Astrocyte (in vitro differentiated cells and primary cell): ENCODE measurements at regions not wholly inside any gene's neighbourhood (a gene's known extent, or its start where the extent isn't known, plus 50 kb on each side); places are given as distances from the start of the nearest gene placed in this dataset.

Experiments
- DNase-seq: peaks from one replicate; pipeline ENCODE4 v3.0.0-alpha.2; 2010; ENCODE audit warnings: low read depth
- FAIRE-seq: peaks from 2 replicates; lab custom pipeline; 2011; peaks lifted over from hg19 to GRCh38; lab: Jason Lieb, UNC
- H2AFZ ChIP-seq: 2 replicates; pipeline ENCODE4 v1.6.0; 2012; ENCODE audit warnings: low read depth, low read length, inconsistent platforms
- H3K27ac ChIP-seq: 2 replicates; pipeline ENCODE4 v1.5.1; 2011; ENCODE audit warnings: low read depth, low read length, inconsistent platforms
- H3K27me3 ChIP-seq: 2 replicates; pipeline ENCODE4 v1.6.0; 2011; ENCODE audit warnings: low read length, inconsistent platforms; ENCODE audit not compliant: insufficient read depth
- H3K36me3 ChIP-seq: 2 replicates; pipeline ENCODE4 v1.5.1; 2011; ENCODE audit warnings: low read length, inconsistent platforms; ENCODE audit not compliant: insufficient read depth
- H3K4me1 ChIP-seq: 2 replicates; pipeline ENCODE4 v1.5.1; 2011; ENCODE audit warnings: low read length, inconsistent platforms; ENCODE audit not compliant: insufficient read depth
- H3K4me2 ChIP-seq: 2 replicates; pipeline ENCODE4 v1.6.0; 2012; ENCODE audit warnings: low read length, inconsistent platforms
- H3K4me3 ChIP-seq: 2 replicates; pipeline ENCODE4 v1.5.1; 2011; ENCODE audit warnings: low read depth, mild to moderate bottlenecking, low read length, inconsistent platforms; ENCODE audit not compliant: insufficient read depth
- H3K79me2 ChIP-seq: 2 replicates; pipeline ENCODE4 v1.6.0; 2012; ENCODE audit warnings: mild to moderate bottlenecking, low read length, inconsistent platforms; ENCODE audit not compliant: insufficient read depth
- H3K9ac ChIP-seq: 2 replicates; pipeline ENCODE4 v1.6.0; 2012; ENCODE audit warnings: mild to moderate bottlenecking, low read length, inconsistent platforms
- H3K9me3 ChIP-seq: 2 replicates; pipeline ENCODE4 v1.5.1; 2012; ENCODE audit warnings: low read depth, mild to moderate bottlenecking, low read length, inconsistent platforms; ENCODE audit not compliant: insufficient read depth
- H4K20me1 ChIP-seq: 2 replicates; pipeline ENCODE4 v1.6.0; 2012; ENCODE audit warnings: low read length, inconsistent platforms; ENCODE audit not compliant: insufficient read depth
- H3K27ac Mint-ChIP-seq: one replicate; pipeline ENCODE4 v1.8.0; 2021; ENCODE audit warnings: mild to moderate bottlenecking, mixed read lengths; ENCODE audit not compliant: unreplicated experiment
- H3K27me3 Mint-ChIP-seq: one replicate; pipeline ENCODE4 v1.8.0; 2021; ENCODE audit warnings: low read depth, mixed read lengths; ENCODE audit not compliant: unreplicated experiment
- H3K36me3 Mint-ChIP-seq: one replicate; pipeline ENCODE4 v1.8.0; 2021; ENCODE audit warnings: low read depth, mixed read lengths; ENCODE audit not compliant: unreplicated experiment
- H3K4me1 Mint-ChIP-seq: one replicate; pipeline ENCODE4 v1.8.0; 2021; ENCODE audit warnings: low read depth, mixed read lengths; ENCODE audit not compliant: unreplicated experiment
- H3K4me3 Mint-ChIP-seq: one replicate; pipeline ENCODE4 v1.8.0; 2021; ENCODE audit warnings: mild to moderate bottlenecking, moderate library complexity, mixed read lengths; ENCODE audit not compliant: unreplicated experiment
- H3K9me3 Mint-ChIP-seq: one replicate; pipeline ENCODE4 v1.8.0; 2021; ENCODE audit warnings: mild to moderate bottlenecking, mixed read lengths; ENCODE audit not compliant: unreplicated experiment
- EZH2 ChIP-seq: IDR thresholded peaks from 2 replicates; pipeline ENCODE4 v1.6.1; 2012; ENCODE audit warnings: mild to moderate bottlenecking, low read length, inconsistent platforms; ENCODE audit not compliant: insufficient read depth
- TF ChIP-seq, protein P1 (sequence below): IDR thresholded peaks from 2 replicates; pipeline ENCODE4 v1.5.1; 2011; ENCODE audit warnings: low read depth, mild to moderate bottlenecking, inconsistent platforms, low read length, moderate library complexity; ENCODE audit not compliant: insufficient read depth

DNA sequence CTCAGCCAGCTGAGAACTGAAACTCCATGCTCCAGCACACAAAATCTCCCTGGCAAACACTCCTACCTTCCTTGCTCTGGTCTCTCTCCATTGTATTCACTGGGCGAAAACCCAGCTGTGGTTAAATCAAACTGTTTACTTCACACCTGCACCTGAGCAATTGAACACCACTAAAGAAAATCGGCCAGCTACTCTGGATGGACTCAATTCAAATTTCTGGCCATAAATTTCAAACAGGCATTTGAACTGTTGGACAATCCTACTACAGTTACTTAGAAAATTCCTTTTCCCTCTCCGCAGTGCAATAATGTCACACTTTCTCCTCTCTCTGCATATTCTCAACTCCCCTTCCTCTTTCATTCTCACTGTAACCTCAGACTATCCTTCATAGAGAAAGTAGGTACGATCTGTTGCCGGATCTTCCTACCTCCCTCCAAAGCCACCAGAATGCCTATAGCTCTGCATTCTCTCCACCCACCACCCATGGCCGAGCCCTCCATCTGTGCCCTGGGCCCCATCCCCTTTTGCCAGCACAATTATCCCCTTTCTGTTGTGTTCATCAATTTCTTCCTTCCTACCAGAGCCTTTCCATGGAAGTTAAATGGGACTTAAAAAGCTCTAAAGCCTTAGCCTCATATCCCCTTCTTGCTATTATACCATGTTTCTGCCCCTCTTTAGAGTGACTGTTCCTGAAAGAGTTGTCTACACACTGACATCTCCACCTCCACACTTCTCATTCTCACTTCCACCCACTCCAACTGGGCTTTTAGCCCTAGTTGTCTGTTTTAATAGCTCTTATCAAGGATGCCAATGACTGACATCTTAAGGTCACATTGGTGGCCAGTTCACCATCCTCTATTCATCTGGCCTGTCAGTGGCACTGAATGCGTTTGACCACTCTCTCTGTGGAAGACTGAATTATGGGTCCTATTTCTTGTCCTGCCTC is 127.5 kb upstream of the SLC1A4 start:
- TF ChIP-seq, protein P1, sequence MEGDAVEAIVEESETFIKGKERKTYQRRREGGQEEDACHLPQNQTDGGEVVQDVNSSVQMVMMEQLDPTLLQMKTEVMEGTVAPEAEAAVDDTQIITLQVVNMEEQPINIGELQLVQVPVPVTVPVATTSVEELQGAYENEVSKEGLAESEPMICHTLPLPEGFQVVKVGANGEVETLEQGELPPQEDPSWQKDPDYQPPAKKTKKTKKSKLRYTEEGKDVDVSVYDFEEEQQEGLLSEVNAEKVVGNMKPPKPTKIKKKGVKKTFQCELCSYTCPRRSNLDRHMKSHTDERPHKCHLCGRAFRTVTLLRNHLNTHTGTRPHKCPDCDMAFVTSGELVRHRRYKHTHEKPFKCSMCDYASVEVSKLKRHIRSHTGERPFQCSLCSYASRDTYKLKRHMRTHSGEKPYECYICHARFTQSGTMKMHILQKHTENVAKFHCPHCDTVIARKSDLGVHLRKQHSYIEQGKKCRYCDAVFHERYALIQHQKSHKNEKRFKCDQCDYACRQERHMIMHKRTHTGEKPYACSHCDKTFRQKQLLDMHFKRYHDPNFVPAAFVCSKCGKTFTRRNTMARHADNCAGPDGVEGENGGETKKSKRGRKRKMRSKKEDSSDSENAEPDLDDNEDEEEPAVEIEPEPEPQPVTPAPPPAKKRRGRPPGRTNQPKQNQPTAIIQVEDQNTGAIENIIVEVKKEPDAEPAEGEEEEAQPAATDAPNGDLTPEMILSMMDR: no peak
- TF ChIP-seq EZH2: no peak
- Histone ChIP-seq H4K20me1 (peaks cover 5% of the 10 kb centered on the region), H2AFZ (no peak overlapping the region), H3K36me3 (no peaks in the 10 kb centered on the region), H3K9ac (no peak overlapping the region), H3K4me3 (no peak overlapping the region), H3K27ac (no peak overlapping the region), H3K79me2 (no peaks in the 10 kb centered on the region), H3K27me3 (peaks cover 9% of the 10 kb centered on the region), H3K9me3 (peaks cover 7% of the 10 kb centered on the region), H3K4me2 (no peak overlapping the region), H3K4me1 (peaks cover 37% of the 10 kb centered on the region)
- Mint-ChIP-seq H3K27me3 (peaks cover 3% of the 10 kb centered on the region), H3K9me3 (no peaks in the 10 kb centered on the region), H3K36me3 (no peaks in the 10 kb centered on the region), H3K27ac (no peak overlapping the region), H3K4me1 (peaks cover 21% of the 10 kb centered on the region), H3K4me3 (no peak overlapping the region)
- FAIRE-seq: no peak
- DNase-seq: no peak

DNA sequence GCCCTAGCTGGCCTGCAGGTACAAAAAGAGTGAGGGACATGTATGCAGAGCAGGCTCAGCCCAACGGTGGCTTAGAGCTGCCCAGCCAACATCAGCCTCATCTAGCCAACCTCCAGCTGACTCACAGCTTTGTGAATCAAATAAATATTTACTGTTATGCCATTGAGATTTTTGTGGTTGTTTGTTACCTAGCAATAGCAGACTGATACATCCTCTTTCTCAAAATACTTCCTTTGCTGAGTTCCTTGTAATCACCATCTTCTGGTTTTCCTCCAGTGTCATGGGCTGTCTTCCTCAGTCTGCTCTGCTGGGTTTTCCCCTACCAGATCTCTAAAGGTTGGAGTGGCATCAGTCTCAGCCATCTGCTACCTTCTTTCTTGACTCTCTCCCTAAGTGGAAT is 126.6 kb upstream of the SLC1A4 start:
- Histone ChIP-seq H3K36me3 (no peaks in the 10 kb centered on the region), H3K9ac (no peak overlapping the region), H2AFZ (no peak overlapping the region), H3K9me3 (peaks cover 7% of the 10 kb centered on the region), H3K27ac (no peak overlapping the region), H3K4me2 (no peak overlapping the region), H3K27me3 (peaks cover 11% of the 10 kb centered on the region), H3K4me1 (peaks cover 40% of the 10 kb centered on the region), H3K79me2 (no peaks in the 10 kb centered on the region), H4K20me1 (peaks cover 5% of the 10 kb centered on the region), H3K4me3 (no peak overlapping the region)
- Mint-ChIP-seq H3K9me3 (no peaks in the 10 kb centered on the region), H3K27me3 (peaks cover 5% of the 10 kb centered on the region), H3K27ac (no peak overlapping the region), H3K4me3 (no peak overlapping the region), H3K36me3 (no peaks in the 10 kb centered on the region), H3K4me1 (peaks cover 20% of the 10 kb centered on the region)
- TF ChIP-seq, protein P1: no peak
- TF ChIP-seq EZH2: no peak
- DNase-seq (no peak), FAIRE-seq (no peak)
